ENCODE measurements at regions not wholly inside any gene's neighbourhood (a gene's known extent, or its start where the extent isn't known, plus 50 kb on each side); places are given as distances from the start of the nearest gene placed in this dataset.

DNA sequence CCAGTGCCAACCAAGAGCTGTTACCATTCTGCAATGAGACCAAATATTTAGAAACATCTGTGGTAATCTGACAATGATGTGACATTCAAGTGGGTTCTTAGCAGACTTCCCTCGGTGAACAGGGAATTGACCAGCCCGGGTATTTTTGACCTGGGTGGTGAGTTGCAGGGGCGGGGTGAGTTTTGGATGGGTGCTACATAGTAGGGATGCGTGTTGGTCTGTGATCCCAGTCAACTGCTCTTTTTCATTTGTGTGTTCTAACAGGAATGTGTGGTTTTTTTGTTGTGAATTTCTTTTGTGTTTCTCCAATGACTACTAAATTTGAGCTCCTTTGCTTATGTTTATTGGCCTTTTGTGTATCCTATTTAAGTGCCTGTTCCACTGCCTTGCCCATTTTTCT, 273.6 kb upstream of the HABP2 start:
- H3K9ac ChIP-seq (ENCODE audit: low read length): no peak overlapping the region
- no peaks in the 10 kb centered on the region for H4K20me1 ChIP-seq (ENCODE audit: insufficient read depth)
- no peak overlapping the region for H3K27ac ChIP-seq (ENCODE audit: low read depth, low read length)
- peaks cover 0 to 7% of the 10 kb centered on the region in 2 experiments; a peak in 1 of 4 replicates for H3K9me3 ChIP-seq (ENCODE audit: control insufficient read depth in 1 of 2, insufficient read depth in 1 of 2, low read depth in 1 of 2, low read length in 2 of 2)
- intact Hi-C loops (cut with micrococcal nuclease): no loop called here
- ChIA-PET CTCF (no interaction called here), POLR2A (no interaction called here), RAD21 (ENCODE audit: low non-redundant PET in 1 of 2, low total read pairs in 2 of 2, uncharacterized antibody in 2 of 2, unreplicated experiment in 2 of 2) (no interaction called here)
- no peaks in the 10 kb centered on the region for H3K36me3 ChIP-seq (ENCODE audit: control insufficient read depth in 1 of 2, insufficient read depth in 2 of 2, low read length in 2 of 2)
- no peak for TF ChIP-seq EZH2 (IDR thresholded peaks at IDR 0.05)
- no peak for TF ChIP-seq FOSL1 (IDR thresholded peaks at IDR 0.05; ENCODE audit: low read depth)
- TF ChIP-seq SRF (IDR thresholded peaks at IDR 0.05; ENCODE audit: low read depth): no peak
- no peak for TF ChIP-seq RAD21 (IDR thresholded peaks at IDR 0.05; ENCODE audit: low read depth)
- TF ChIP-seq, protein P1, sequence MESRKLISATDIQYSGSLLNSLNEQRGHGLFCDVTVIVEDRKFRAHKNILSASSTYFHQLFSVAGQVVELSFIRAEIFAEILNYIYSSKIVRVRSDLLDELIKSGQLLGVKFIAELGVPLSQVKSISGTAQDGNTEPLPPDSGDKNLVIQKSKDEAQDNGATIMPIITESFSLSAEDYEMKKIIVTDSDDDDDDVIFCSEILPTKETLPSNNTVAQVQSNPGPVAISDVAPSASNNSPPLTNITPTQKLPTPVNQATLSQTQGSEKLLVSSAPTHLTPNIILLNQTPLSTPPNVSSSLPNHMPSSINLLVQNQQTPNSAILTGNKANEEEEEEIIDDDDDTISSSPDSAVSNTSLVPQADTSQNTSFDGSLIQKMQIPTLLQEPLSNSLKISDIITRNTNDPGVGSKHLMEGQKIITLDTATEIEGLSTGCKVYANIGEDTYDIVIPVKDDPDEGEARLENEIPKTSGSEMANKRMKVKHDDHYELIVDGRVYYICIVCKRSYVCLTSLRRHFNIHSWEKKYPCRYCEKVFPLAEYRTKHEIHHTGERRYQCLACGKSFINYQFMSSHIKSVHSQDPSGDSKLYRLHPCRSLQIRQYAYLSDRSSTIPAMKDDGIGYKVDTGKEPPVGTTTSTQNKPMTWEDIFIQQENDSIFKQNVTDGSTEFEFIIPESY (IDR thresholded peaks at IDR 0.05; ENCODE audit: extremely low read depth, insufficient replicate concordance, low read length): no peak
- TF ChIP-seq, protein P2, sequence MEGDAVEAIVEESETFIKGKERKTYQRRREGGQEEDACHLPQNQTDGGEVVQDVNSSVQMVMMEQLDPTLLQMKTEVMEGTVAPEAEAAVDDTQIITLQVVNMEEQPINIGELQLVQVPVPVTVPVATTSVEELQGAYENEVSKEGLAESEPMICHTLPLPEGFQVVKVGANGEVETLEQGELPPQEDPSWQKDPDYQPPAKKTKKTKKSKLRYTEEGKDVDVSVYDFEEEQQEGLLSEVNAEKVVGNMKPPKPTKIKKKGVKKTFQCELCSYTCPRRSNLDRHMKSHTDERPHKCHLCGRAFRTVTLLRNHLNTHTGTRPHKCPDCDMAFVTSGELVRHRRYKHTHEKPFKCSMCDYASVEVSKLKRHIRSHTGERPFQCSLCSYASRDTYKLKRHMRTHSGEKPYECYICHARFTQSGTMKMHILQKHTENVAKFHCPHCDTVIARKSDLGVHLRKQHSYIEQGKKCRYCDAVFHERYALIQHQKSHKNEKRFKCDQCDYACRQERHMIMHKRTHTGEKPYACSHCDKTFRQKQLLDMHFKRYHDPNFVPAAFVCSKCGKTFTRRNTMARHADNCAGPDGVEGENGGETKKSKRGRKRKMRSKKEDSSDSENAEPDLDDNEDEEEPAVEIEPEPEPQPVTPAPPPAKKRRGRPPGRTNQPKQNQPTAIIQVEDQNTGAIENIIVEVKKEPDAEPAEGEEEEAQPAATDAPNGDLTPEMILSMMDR (IDR thresholded peaks at IDR 0.05 in 2 of 3, conservative IDR thresholded peaks at IDR 0.05 in 1 of 3; ENCODE audit: borderline replicate concordance in 1 of 3, insufficient read depth in 1 of 3, low read depth in 2 of 3, low read length in 2 of 3): no peak
- TF ChIP-seq, protein P3, sequence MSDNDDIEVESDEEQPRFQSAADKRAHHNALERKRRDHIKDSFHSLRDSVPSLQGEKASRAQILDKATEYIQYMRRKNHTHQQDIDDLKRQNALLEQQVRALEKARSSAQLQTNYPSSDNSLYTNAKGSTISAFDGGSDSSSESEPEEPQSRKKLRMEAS (IDR thresholded peaks at IDR 0.05): no peak
- TF ChIP-seq, protein P4, sequence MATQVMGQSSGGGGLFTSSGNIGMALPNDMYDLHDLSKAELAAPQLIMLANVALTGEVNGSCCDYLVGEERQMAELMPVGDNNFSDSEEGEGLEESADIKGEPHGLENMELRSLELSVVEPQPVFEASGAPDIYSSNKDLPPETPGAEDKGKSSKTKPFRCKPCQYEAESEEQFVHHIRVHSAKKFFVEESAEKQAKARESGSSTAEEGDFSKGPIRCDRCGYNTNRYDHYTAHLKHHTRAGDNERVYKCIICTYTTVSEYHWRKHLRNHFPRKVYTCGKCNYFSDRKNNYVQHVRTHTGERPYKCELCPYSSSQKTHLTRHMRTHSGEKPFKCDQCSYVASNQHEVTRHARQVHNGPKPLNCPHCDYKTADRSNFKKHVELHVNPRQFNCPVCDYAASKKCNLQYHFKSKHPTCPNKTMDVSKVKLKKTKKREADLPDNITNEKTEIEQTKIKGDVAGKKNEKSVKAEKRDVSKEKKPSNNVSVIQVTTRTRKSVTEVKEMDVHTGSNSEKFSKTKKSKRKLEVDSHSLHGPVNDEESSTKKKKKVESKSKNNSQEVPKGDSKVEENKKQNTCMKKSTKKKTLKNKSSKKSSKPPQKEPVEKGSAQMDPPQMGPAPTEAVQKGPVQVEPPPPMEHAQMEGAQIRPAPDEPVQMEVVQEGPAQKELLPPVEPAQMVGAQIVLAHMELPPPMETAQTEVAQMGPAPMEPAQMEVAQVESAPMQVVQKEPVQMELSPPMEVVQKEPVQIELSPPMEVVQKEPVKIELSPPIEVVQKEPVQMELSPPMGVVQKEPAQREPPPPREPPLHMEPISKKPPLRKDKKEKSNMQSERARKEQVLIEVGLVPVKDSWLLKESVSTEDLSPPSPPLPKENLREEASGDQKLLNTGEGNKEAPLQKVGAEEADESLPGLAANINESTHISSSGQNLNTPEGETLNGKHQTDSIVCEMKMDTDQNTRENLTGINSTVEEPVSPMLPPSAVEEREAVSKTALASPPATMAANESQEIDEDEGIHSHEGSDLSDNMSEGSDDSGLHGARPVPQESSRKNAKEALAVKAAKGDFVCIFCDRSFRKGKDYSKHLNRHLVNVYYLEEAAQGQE (IDR thresholded peaks at IDR 0.05; ENCODE audit: low read depth): no peak
- TF ChIP-seq ELF1 (IDR thresholded peaks at IDR 0.05; ENCODE audit: borderline replicate concordance, low read depth): no peak
- TF ChIP-seq CBX3 (IDR thresholded peaks at IDR 0.05; ENCODE audit: low read depth): no peak
- no peak for TF ChIP-seq TCF7L2 (IDR thresholded peaks at IDR 0.05; ENCODE audit: borderline replicate concordance, extremely low read depth, insufficient read depth, insufficient read length)
- TF ChIP-seq ZFX (IDR thresholded peaks at IDR 0.05): no peak
- TF ChIP-seq JUND (IDR thresholded peaks at IDR 0.05): no peak
- BruUV-seq (replicated peaks): no TSS peak
- no peaks in the 10 kb centered on the region for H3K79me2 ChIP-seq (ENCODE audit: insufficient read depth, low read length)
- no peak overlapping the region for H2AFZ ChIP-seq (ENCODE audit: low read depth, low read length, poor library complexity, severe bottlenecking)
- H3K4me2 ChIP-seq (ENCODE audit: low read length): no peak overlapping the region
- no peaks in the 10 kb centered on the region for H3K9me2 ChIP-seq (ENCODE audit: insufficient read depth)
- no peaks in the 10 kb centered on the region for H3K27me3 ChIP-seq (ENCODE audit: insufficient read depth, low read length)
- H3K4me3 ChIP-seq (replicated peaks in 1 of 2; ENCODE audit: low read depth in 1 of 2, low read length in 2 of 2): no peak overlapping the region
- no peak for ATAC-seq
- H3K4me1 ChIP-seq (ENCODE audit: control insufficient read depth in 1 of 2, insufficient read depth in 2 of 2, low read length in 2 of 2): no peaks in the 10 kb centered on the region
- no peak for DNase-seq (ENCODE audit: low read depth, low spot score)
